Activated naive CD4-positive, alpha-beta T cell treated with anti-CD3 and anti-CD28 coated beads for 36 hours (primary cell): ENCODE measurements at regions not wholly inside any gene's neighbourhood (a gene's known extent, or its start where the extent isn't known, plus 50 kb on each side); places are given as distances from the start of the nearest gene placed in this dataset.

Experiments
- CTCF ChIA-PET: fragments of 350-600 bp; sonication (Branson Sonifier 250); formaldehyde crosslinking; loops from one replicate; lab custom pipeline; 2021; ENCODE audit warnings: antibody characterized with exemption; lab: Charles Lee
- DNase-seq: peaks from one replicate; pipeline ENCODE4 v3.0.0-alpha.2; 2020
- H3K27ac Mint-ChIP-seq: one replicate; pipeline ENCODE4 v1.8.0; 2021; ENCODE audit warnings: mild to moderate bottlenecking, mixed read lengths
- H3K27me3 Mint-ChIP-seq: one replicate; pipeline ENCODE4 v1.8.0; 2021; ENCODE audit warnings: low read depth, mixed read lengths
- H3K36me3 Mint-ChIP-seq: one replicate; pipeline ENCODE4 v1.8.0; 2021; ENCODE audit warnings: low read depth, mixed read lengths
- H3K4me1 Mint-ChIP-seq: one replicate; pipeline ENCODE4 v1.8.0; 2021; ENCODE audit warnings: low read depth, mixed read lengths
- H3K4me3 Mint-ChIP-seq: one replicate; pipeline ENCODE4 v1.8.0; 2021; ENCODE audit warnings: mild to moderate bottlenecking, moderate library complexity, mixed read lengths
- H3K9me3 Mint-ChIP-seq: one replicate; pipeline ENCODE4 v1.8.0; 2021; ENCODE audit warnings: mixed read lengths
- intact Hi-C: fragments of 100-400 bp; cut with micrococcal nuclease; formaldehyde crosslinking; loops from one replicate; pipeline ENCODE4 v1.15.1; 2023

- Mint-ChIP-seq H3K4me1 (peaks cover 4% of the 10 kb centered on the region), H3K36me3 (no peaks in the 10 kb centered on the region), H3K4me3 (no peak overlapping the region), H3K27me3 (no peaks in the 10 kb centered on the region), H3K9me3 (no peaks in the 10 kb centered on the region), H3K27ac (no peak overlapping the region)
- no peak for DNase-seq
- intact Hi-C loops = no loop called here
- CTCF ChIA-PET = interaction anchor here (0.6 to 1.1 kb wide), 2 partner anchors 56 to 150 kb away, joined by 3 read pairs; no protein-coding TSS in a partner anchor
Observed at GRCh38 chr2:64338108-64338507, 115.9 kb upstream of the LGALSL start.

GRCh38 chr2:64338910-64339500, 115.0 kb upstream of the LGALSL start:
- Mint-ChIP-seq H3K27ac (no peak overlapping the region), H3K36me3 (no peaks in the 10 kb centered on the region), H3K27me3 (no peaks in the 10 kb centered on the region), H3K4me1 (peaks cover 4% of the 10 kb centered on the region), H3K4me3 (no peak overlapping the region), H3K9me3 (no peaks in the 10 kb centered on the region)
- peak; percentile 45 for DNase-seq
- CTCF ChIA-PET = interaction anchor here (0.9 to 3.8 kb wide), 2 partner anchors 8 to 10 kb away, joined by 4 to 18 read pairs; no protein-coding TSS in a partner anchor
- intact Hi-C loops = no loop called here

GRCh38 chr2:64341461-64341860, 112.5 kb upstream of the LGALSL start:
- H3K9me3 Mint-ChIP-seq = no peaks in the 10 kb centered on the region
- H3K27ac Mint-ChIP-seq = no peak overlapping the region
- intact Hi-C loops = no loop called here
- DNase-seq = no peak
- no peaks in the 10 kb centered on the region for H3K36me3 Mint-ChIP-seq
- H3K4me3 Mint-ChIP-seq = no peak overlapping the region
- H3K4me1 Mint-ChIP-seq = peaks cover 4% of the 10 kb centered on the region
- H3K27me3 Mint-ChIP-seq = no peaks in the 10 kb centered on the region
- CTCF ChIA-PET = interaction anchor here (1.4 to 3.8 kb wide), 3 partner anchors 10 to 146 kb away, joined by 3 to 18 read pairs (median 8); no protein-coding TSS in a partner anchor

DNA sequence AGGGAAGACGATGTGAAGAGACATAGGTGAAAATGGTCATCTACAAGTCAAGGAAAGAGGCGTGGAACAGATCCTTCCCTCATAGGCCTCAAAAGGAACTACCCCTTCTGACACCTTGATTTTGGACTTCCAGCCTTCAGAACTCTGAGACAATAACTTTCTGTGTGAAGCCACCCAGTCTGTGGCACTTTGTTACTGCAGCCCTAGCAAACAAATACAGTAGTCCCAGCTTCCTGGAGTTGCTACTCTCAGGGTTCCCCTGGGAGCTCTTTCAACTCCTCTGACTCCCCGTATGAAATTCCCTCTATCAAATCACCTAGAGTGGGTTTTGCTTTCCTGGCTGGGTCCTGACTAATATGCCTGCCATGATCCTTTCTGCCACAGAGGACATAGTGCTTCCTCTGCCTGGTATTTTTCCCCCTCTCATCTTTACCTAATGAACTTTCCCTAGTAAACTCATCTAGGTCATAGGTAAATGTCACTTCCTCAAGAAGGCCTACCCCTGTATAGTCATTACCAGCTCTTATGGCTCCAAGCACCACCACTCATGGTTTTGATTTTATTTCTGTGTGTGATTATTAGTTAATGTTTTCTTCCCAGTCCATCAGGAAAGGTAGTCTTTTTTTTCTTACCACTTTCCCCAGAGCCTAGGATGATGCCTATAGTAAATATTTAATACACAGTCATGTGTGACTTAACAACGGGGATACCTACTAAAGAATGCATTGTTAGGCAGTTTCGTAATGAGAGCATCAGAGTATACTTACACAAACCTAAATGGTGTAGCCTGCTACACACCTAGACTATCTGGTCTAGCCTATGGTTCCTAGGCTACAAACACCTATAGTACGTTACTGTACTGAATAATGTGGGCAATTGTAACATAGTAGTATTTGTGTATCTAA, 111.5 kb upstream of the LGALSL start:
- no peaks in the 10 kb centered on the region for H3K27me3 Mint-ChIP-seq

GRCh38 chr2:64344999-64345576, 108.9 kb upstream of the LGALSL start:
- Mint-ChIP-seq H3K4me3 (no peak overlapping the region), H3K36me3 (no peaks in the 10 kb centered on the region), H3K9me3 (no peaks in the 10 kb centered on the region), H3K27me3 (no peaks in the 10 kb centered on the region), H3K27ac (no peak overlapping the region), H3K4me1 (no peaks in the 10 kb centered on the region)
- CTCF ChIA-PET = no interaction called here
- intact Hi-C loops = no loop called here
- no peak for DNase-seq

More for the DNA sequence above, 111.5 kb upstream of the LGALSL start:
- intact Hi-C loops = no loop called here
- H3K36me3 Mint-ChIP-seq = no peaks in the 10 kb centered on the region
- no peak for DNase-seq
- peaks cover 4% of the 10 kb centered on the region for H3K4me1 Mint-ChIP-seq
- H3K4me3 Mint-ChIP-seq = no peak overlapping the region
- H3K27ac Mint-ChIP-seq = no peak overlapping the region
- no peaks in the 10 kb centered on the region for H3K9me3 Mint-ChIP-seq
- CTCF ChIA-PET = interaction anchor here (1.6 to 3.8 kb wide), 2 partner anchors 11 to 145 kb away, joined by 8 to 18 read pairs; no protein-coding TSS in a partner anchor

GRCh38 chr2:64345998-64346397, 108.0 kb upstream of the LGALSL start:
- intact Hi-C loops = no loop called here
- Mint-ChIP-seq H3K4me3 (no peak overlapping the region), H3K4me1 (no peaks in the 10 kb centered on the region), H3K27me3 (no peaks in the 10 kb centered on the region), H3K9me3 (no peaks in the 10 kb centered on the region), H3K36me3 (no peaks in the 10 kb centered on the region), H3K27ac (no peak overlapping the region)
- CTCF ChIA-PET = interaction anchor here (3.4 kb wide), 1 partner anchor 15 kb away, joined by 12 read pairs; no protein-coding TSS in a partner anchor
- no peak for DNase-seq

DNA sequence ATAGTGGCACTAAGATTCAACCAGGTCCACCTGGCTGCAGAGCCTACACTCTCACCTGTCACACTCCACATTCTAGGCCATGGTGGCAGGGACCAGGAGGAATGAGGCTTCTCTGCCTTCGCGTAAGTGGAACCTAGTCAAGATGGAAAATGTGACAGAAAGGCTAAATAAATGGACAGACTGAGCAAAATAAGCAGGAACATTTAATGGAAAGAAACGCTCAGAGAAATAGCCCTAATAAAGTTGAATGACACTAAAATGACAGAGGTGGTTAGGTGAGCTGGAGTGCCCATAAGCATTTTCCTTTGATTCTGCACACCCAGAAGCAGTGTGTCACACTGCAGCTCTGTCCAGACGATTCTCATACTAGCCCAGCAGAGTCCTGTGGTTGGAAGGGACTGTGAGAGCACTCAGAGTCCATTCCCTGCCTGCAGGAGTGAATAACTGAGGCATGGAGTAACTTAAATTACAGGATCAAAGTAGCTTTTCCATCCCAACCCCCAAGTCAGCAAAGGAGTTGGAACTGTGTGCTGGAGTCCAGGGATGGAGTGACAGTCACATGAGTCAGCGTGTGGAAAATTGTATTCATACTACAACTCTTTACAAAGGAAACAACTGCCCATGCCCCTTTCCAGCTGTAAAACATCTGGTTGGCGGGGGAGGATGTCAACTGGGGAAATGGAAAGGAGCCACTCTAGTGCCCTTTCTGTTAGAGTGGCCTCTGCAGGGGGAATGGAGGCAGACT, 105.4 kb upstream of the LGALSL start:
- no peaks in the 10 kb centered on the region for H3K4me1 Mint-ChIP-seq
- H3K27me3 Mint-ChIP-seq = no peaks in the 10 kb centered on the region
- H3K27ac Mint-ChIP-seq = no peak overlapping the region
- CTCF ChIA-PET = interaction anchor here (3.4 kb wide), 1 partner anchor 18 kb away, joined by 12 read pairs; no protein-coding TSS in a partner anchor
- peaks cover 2% of the 10 kb centered on the region for H3K9me3 Mint-ChIP-seq
- intact Hi-C loops = no loop called here
- H3K36me3 Mint-ChIP-seq = no peaks in the 10 kb centered on the region
- no peak for DNase-seq
- H3K4me3 Mint-ChIP-seq = no peak overlapping the region

- intact Hi-C loops = no loop called here
- no peak for DNase-seq
- peaks cover 2% of the 10 kb centered on the region for H3K9me3 Mint-ChIP-seq
- no peaks in the 10 kb centered on the region for H3K4me1 Mint-ChIP-seq
- no peak overlapping the region for H3K4me3 Mint-ChIP-seq
- CTCF ChIA-PET = interaction anchor here (0.9 to 3.4 kb wide), 2 partner anchors 18 kb away, joined by 3 to 12 read pairs; no protein-coding TSS in a partner anchor
- H3K27ac Mint-ChIP-seq = no peak overlapping the region
- H3K27me3 Mint-ChIP-seq = no peaks in the 10 kb centered on the region
- H3K36me3 Mint-ChIP-seq = no peaks in the 10 kb centered on the region
Observed at GRCh38 chr2:64349131-64349530, 104.8 kb upstream of the LGALSL start.

- intact Hi-C loops = no loop called here
- no peak overlapping the region for H3K4me3 Mint-ChIP-seq
- H3K27me3 Mint-ChIP-seq = peaks cover 8% of the 10 kb centered on the region
- H3K36me3 Mint-ChIP-seq = no peaks in the 10 kb centered on the region
- no peaks in the 10 kb centered on the region for H3K4me1 Mint-ChIP-seq
- H3K27ac Mint-ChIP-seq = no peak overlapping the region
- no peak for DNase-seq
- CTCF ChIA-PET = no interaction called here
- peaks cover 2% of the 10 kb centered on the region for H3K9me3 Mint-ChIP-seq
Observed at GRCh38 chr2:64350996-64351395, 103.0 kb upstream of the LGALSL start.

GRCh38 chr2:64352292-64352691, 101.7 kb upstream of the LGALSL start:
- Mint-ChIP-seq H3K4me1 (peaks cover 2% of the 10 kb centered on the region), H3K36me3 (no peaks in the 10 kb centered on the region), H3K27ac (no peak overlapping the region), H3K27me3 (peaks cover 8% of the 10 kb centered on the region), H3K4me3 (no peak overlapping the region), H3K9me3 (peaks cover 2% of the 10 kb centered on the region)
- intact Hi-C loops = no loop called here
- DNase-seq = no peak
- CTCF ChIA-PET = interaction anchor here (0.6 to 1.0 kb wide), 2 partner anchors 12 to 50 kb away, joined by 3 to 5 read pairs; no protein-coding TSS in a partner anchor

- H3K4me3 Mint-ChIP-seq = no peak overlapping the region
- intact Hi-C loops = no loop called here
- H3K27me3 Mint-ChIP-seq = peaks cover 10% of the 10 kb centered on the region
- H3K27ac Mint-ChIP-seq = no peak overlapping the region
- no peaks in the 10 kb centered on the region for H3K36me3 Mint-ChIP-seq
- CTCF ChIA-PET = interaction anchor here (0.6 kb wide), 1 partner anchor 324 kb away, joined by 4 read pairs; no protein-coding TSS in a partner anchor
- no peak for DNase-seq
- H3K9me3 Mint-ChIP-seq = peaks cover 2% of the 10 kb centered on the region
- H3K4me1 Mint-ChIP-seq = peaks cover 5% of the 10 kb centered on the region
Observed at GRCh38 chr2:64354857-64355680, 98.9 kb upstream of the LGALSL start.
